SH-SY5Y (cell line): ENCODE measurements at regions not wholly inside any gene's neighbourhood (a gene's known extent, or its start where the extent isn't known, plus 50 kb on each side); places are given as distances from the start of the nearest gene placed in this dataset.

Experiments
- GATA2 ChIP-seq: IDR thresholded peaks from 2 replicates; pipeline ENCODE4 v1.6.1; 2011; ENCODE audit warnings: mild to moderate bottlenecking, low read depth, low read length
- GATA3 ChIP-seq: IDR thresholded peaks from 2 replicates; pipeline ENCODE4 v1.6.1; 2011; ENCODE audit warnings: low read depth, mild to moderate bottlenecking, low read length, moderate library complexity

- TF ChIP-seq GATA2 (no peak), GATA3 (no peak)
These were observed 219.9 kb downstream of the NFKBIZ start for GRCh38 chr3:102069211-102069662.

DNA sequence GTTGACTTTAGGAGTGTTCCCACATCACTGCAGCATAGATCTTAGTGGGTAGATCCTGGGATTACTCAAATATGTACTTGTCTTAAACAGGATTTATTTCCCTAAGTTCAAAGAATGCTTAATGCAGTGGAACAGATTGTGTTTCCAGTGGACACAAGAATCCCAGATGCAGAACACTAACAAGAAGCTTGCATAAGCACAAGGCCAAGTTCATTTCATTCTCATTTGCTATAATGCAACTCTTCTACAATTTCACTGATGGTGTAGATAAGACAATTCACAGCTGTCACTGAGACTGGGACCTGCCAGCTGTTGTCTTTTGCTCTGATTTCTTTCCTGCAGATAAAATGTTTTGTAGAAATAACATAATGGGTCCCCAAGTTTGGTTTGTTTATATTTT lies 225.6 kb downstream of the NFKBIZ start:
- TF ChIP-seq GATA2 (no peak), GATA3 (no peak; the same call in 1 of the 2 replicates)

DNA sequence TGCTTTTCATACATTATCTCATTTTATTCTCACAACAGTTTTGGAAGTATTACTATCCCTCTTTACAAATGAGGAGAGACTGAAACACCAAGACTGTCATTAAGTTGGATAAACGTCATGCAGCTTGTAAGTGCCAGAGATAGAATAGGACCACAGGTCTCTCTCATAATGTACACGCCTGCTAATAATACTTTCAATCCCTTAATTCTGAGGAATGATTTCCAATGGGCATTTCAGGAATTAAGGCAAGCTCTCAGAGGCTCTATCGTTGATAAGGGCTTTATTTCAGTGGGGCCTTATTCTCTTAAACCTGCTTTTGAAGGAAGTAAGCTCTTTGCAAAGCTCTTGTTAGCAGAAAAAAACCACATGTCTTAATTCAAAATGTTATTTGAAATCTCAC lies 229.1 kb downstream of the NFKBIZ start:
- TF ChIP-seq GATA3 (no peak), GATA2 (no peak)

GRCh38 chr3:102078854-102079808 lies 229.8 kb downstream of the NFKBIZ start:
- no peak for TF ChIP-seq GATA3
- no peak for TF ChIP-seq GATA2

GRCh38 chr3:102079809-102080197 lies 230.5 kb downstream of the NFKBIZ start:
- TF ChIP-seq GATA3 (no peak), GATA2 (no peak)

- TF ChIP-seq GATA3 (no peak), GATA2 (no peak)
These were observed 232.4 kb downstream of the NFKBIZ start for GRCh38 chr3:102081572-102082289.

GRCh38 chr3:102083473-102083872 lies 234.2 kb downstream of the NFKBIZ start:
- TF ChIP-seq GATA2 (no peak), GATA3 (no peak)

DNA sequence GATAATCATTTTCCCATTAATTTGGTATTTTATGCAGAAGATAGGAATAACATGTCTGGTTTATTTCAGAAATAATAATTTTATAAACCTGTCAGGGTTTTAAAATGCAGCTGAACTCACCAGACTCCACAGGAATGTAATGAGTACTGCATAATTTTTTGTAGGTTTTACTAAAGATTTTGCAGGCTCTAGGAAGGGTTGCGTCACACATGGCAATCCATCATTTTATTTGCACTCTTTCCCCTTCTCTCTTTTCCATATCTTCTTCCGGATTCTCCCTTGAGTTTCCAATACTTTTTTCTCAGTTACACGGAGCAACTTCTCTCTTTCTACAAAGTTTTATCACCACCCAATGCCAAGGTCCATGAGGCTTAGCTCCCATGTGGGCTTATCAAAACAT lies 234.7 kb downstream of the NFKBIZ start:
- TF ChIP-seq GATA3, result no peak
- TF ChIP-seq GATA2, result no peak

- TF ChIP-seq GATA3 (no peak), GATA2 (no peak)
These were observed 235.4 kb downstream of the NFKBIZ start for GRCh38 chr3:102084704-102085103.

GRCh38 chr3:102085431-102086176 lies 236.3 kb downstream of the NFKBIZ start:
- TF ChIP-seq GATA3 (no peak), GATA2 (no peak)

DNA sequence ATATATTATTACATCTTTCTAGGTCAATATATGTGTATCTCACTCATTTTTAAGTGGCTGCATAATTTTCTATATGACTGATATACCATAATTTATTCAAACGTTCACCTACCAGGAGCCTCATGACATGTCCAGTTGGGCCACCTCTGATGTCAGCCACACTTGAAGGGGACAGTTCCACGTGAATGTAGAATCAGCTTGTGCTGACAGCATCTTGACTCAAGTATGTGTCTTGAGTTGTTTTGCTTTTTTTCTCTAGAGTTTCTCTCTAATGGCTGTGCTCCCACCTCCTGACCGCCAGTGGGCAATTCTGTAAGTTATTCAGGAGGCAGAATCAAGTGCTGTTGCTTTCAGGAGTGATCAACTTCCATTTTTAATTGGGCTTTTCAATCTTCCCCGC lies 237.9 kb downstream of the NFKBIZ start:
- no peak for TF ChIP-seq GATA3
- TF ChIP-seq GATA2, result no peak

GRCh38 chr3:102089239-102089638 lies 239.9 kb downstream of the NFKBIZ start:
- TF ChIP-seq GATA2 (no peak), GATA3 (no peak)

- no peak for TF ChIP-seq GATA2
- TF ChIP-seq GATA3, result no peak
These were observed 240.8 kb downstream of the NFKBIZ start for GRCh38 chr3:102089904-102090720.
